ENCODE measurements at regions not wholly inside any gene's neighbourhood (a gene's known extent, or its start where the extent isn't known, plus 50 kb on each side); places are given as distances from the start of the nearest gene placed in this dataset.

GRCh38 chr12:20278276-20278675, 90.1 kb upstream of the PDE3A start:
- DNase-seq = no peak

GRCh38 chr12:20280515-20280914, 87.8 kb upstream of the PDE3A start:
- DNase-seq = no peak

DNA sequence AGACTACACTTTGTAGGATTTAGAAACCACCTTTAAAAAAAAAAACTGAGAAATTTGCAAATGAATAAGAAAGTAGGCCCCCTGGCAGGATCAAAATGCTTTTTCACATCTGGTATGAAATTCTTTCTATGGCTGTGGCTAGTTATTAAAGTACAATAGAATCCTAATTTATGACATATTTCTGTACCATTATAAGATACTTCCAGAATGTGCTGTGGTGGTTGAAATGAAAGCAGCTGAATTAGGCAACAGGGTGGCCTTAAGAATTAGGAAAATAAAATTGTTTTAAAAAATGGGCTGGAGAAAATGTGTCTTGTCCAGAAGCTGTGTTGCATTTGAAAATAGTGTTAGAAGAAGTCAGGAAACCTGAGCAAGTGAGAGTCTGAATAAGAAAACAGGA, 85.9 kb upstream of the PDE3A start:
- no peak for DNase-seq

DNA sequence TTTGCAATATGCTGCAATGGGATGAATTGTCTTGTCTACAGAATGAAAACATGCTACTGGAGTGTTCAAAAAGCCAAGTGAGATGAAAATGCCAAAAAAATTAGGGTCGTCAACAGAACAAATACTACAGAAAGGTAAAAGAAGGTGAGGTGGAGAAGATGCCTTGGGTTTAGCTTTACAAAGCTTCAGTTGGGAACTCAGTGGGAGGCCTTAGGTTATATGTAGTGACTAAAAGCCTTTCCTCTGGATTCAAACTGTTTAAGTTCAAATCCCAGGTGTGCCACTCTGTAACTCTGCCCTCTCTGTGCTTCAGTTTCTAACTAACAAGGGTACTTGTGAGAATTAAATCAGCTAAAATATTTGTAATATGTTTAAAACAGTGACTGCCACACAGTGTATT, 84.9 kb upstream of the PDE3A start:
- no peak for DNase-seq

GRCh38 chr12:20289520-20289919, 78.8 kb upstream of the PDE3A start:
- DNase-seq = no peak

GRCh38 chr12:20300457-20300856, 67.9 kb upstream of the PDE3A start:
- no peak for DNase-seq

- DNase-seq = no peak
Measured at GRCh38 chr12:20305470-20305869, 62.9 kb upstream of the PDE3A start.

- no peak for DNase-seq
Measured at GRCh38 chr12:20309504-20310148, 58.7 kb upstream of the PDE3A start.

DNA sequence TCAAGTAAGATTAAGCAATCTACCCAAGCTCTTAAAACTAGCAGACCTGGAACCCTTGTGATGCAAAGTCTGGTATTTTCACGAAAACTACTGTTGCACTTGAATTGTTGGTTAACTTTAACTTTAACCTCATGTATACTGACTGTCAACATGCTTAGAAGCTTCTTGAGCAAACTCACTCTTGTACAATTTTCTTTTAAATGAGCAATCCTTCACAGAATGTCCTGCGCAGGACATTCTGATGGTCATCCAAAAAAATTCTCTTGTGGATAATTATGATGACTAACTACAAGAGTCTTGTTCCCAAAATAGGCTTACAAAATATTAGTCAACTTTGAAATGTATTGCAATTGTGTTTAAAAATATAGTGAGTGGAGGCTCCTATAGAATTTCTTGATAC, 54.0 kb upstream of the PDE3A start:
- DNase-seq = no peak

- no peak for DNase-seq
Measured at GRCh38 chr12:20317554-20317953, 50.8 kb upstream of the PDE3A start.

Data from stimulated activated CD4-positive, alpha-beta T cell treated with anti-CD3 and anti-CD28 coated beads, Interleukin-2, amount 100 ng/mL, for 24 hours (primary cell).